NB4 (cell line): ENCODE measurements at regions not wholly inside any gene's neighbourhood (a gene's known extent, or its start where the extent isn't known, plus 50 kb on each side); places are given as distances from the start of the nearest gene placed in this dataset.
"Not testable (repeated sequence)": the region's sequence is repeated elsewhere in the genome, so short reads cannot be mapped to it uniquely, and the experiment has no call there.

Experiments
- MAX ChIP-seq: IDR thresholded peaks from 2 replicates; pipeline ENCODE4 v1.6.1; 2011; ENCODE audit warnings: low read depth, low read length
- POLR2A ChIP-seq: IDR thresholded peaks from 2 replicates; pipeline ENCODE4 v1.6.1; 2011; ENCODE audit warnings: mild to moderate bottlenecking; ENCODE audit not compliant: insufficient read length; ENCODE audit errors: extremely low read depth
- TF ChIP-seq, protein P1 (sequence below): IDR thresholded peaks from one replicate; pipeline ENCODE4 v1.5.1; 2012; ENCODE audit warnings: low read depth, low read length

DNA sequence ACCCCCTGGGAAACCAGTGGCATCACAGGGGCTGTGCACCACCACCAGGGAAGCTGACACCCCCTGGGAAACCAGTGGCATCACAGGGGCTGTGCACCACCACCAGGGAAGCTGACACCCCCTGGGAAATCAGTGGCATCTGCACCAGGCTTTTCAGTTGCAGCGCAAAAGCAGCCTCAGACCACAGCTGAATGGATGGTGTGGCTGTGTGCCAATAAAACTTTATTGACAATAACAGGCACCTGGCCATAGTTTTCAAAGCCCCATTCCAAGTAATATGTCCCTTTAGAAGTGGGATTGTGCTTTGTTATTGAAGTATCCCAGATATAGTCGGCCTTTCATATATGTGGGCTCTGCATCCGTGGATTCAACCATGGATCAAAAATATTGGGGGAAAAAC is 146.3 kb upstream of the HDAC4 start:
- TF ChIP-seq, protein P1, sequence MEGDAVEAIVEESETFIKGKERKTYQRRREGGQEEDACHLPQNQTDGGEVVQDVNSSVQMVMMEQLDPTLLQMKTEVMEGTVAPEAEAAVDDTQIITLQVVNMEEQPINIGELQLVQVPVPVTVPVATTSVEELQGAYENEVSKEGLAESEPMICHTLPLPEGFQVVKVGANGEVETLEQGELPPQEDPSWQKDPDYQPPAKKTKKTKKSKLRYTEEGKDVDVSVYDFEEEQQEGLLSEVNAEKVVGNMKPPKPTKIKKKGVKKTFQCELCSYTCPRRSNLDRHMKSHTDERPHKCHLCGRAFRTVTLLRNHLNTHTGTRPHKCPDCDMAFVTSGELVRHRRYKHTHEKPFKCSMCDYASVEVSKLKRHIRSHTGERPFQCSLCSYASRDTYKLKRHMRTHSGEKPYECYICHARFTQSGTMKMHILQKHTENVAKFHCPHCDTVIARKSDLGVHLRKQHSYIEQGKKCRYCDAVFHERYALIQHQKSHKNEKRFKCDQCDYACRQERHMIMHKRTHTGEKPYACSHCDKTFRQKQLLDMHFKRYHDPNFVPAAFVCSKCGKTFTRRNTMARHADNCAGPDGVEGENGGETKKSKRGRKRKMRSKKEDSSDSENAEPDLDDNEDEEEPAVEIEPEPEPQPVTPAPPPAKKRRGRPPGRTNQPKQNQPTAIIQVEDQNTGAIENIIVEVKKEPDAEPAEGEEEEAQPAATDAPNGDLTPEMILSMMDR: not testable (repeated sequence)
- not testable (repeated sequence) for TF ChIP-seq POLR2A, MAX
